HepG2 (cell line): ENCODE measurements at regions not wholly inside any gene's neighbourhood (a gene's known extent, or its start where the extent isn't known, plus 50 kb on each side); places are given as distances from the start of the nearest gene placed in this dataset.
A peak's percentile ranks its signal among the peaks of the same experiment; 100 is the strongest.
"Not testable (repeated sequence)": the region's sequence is repeated elsewhere in the genome, so short reads cannot be mapped to it uniquely, and the experiment has no call there.

Experiments used
- ATAC-seq: fragments of 200-7000 bp; cut with Tn5 transposase; 3 replicates; pipeline ENCODE4 v1.9.1; 2020; ENCODE audit warnings: mild to moderate bottlenecking, moderate library complexity
- BruUV-seq: library from RNA; stranded (reverse); fragments of 400-500 nt; replicated peaks from 2 replicates; lab custom pipeline; 2021; lab: Mats Ljungman, UMichigan
- CTCF ChIA-PET: fragments of 300-600 bp; formaldehyde crosslinking; extraction: SDS; loops from one replicate; lab custom pipeline; 2021; ENCODE audit warnings: low total read pairs, inconsistent platforms, low intra/inter-chr PET ratio; lab: Yijun Ruan, JAX
- POLR2A ChIA-PET: fragments of 350-600 bp; sonication (Branson Sonifier 250); formaldehyde crosslinking; loops from one replicate; lab custom pipeline; 2020; ENCODE audit warnings: antibody characterized with exemption, inconsistent platforms; lab: Yijun Ruan, JAX
- DNase-seq: peaks from one replicate; pipeline ENCODE4 v3.0.0-alpha.2; 2015; ENCODE audit warnings: low spot score
- FAIRE-seq: peaks from 3 replicates; lab custom pipeline; 2011; peaks lifted over from hg19 to GRCh38; lab: Jason Lieb, UNC
- H2AFZ ChIP-seq: one replicate; pipeline ENCODE4 v1.6.1; 2011; ENCODE audit warnings: low read length, inconsistent platforms
- H3K27ac ChIP-seq: fragments of 300-600 bp; 3 replicates; pipeline ENCODE4 v1.8.0; 2011; ENCODE audit warnings: mixed run types, mild to moderate bottlenecking, mixed read lengths, low read length, inconsistent platforms; ENCODE audit not compliant: insufficient read depth; ENCODE audit errors: extremely low read length
- H3K27me3 ChIP-seq, 2 experiments: fragments of 200-600 bp in 1 of 2; 2 replicates in 1 of 2; 3 replicates in 1 of 2; pipeline versions ENCODE4 v1.6.0 to v1.8.0; 2011; ENCODE audit warnings: low read length in 2 of 2, mild to moderate bottlenecking in 2 of 2, moderate library complexity in 2 of 2, inconsistent platforms in 1 of 2; ENCODE audit not compliant: insufficient read depth in 2 of 2, control insufficient read depth in 1 of 2
- H3K36me3 ChIP-seq, 2 experiments: fragments of 200-600 bp in 1 of 2; replicated peaks in 1 of 2; 2 replicates in 1 of 2; 3 replicates in 1 of 2; pipeline versions ENCODE4 v1.5.1 to v1.8.0; 2011; ENCODE audit warnings: low read length in 2 of 2, inconsistent platforms in 1 of 2; ENCODE audit not compliant: insufficient read depth in 2 of 2, control insufficient read depth in 1 of 2
- H3K4me1 ChIP-seq: 2 replicates; pipeline ENCODE4 v1.5.1; 2012; ENCODE audit warnings: low read length, inconsistent platforms; ENCODE audit not compliant: insufficient read depth
- H3K4me2 ChIP-seq: 2 replicates; pipeline ENCODE4 v1.6.0; 2011; ENCODE audit warnings: low read depth, low read length, inconsistent platforms
- H3K4me3 ChIP-seq, 3 experiments: fragments of 200-600 bp in 1 of 3; sonication (generic), shearing (Covaris generic) in 1 of 3; replicated peaks in 1 of 3; 2 replicates each; pipeline ENCODE4 v1.5.1; 2011 to 2016; ENCODE audit warnings: low read length in 3 of 3, inconsistent platforms in 2 of 3, low read depth in 2 of 3, mild to moderate bottlenecking in 2 of 3, control low read depth in 1 of 3, mixed read lengths in 1 of 3; ENCODE audit not compliant: insufficient read depth in 1 of 3
- H3K79me2 ChIP-seq: one replicate; pipeline ENCODE4 v1.6.1; 2011; ENCODE audit warnings: low read length, inconsistent platforms; ENCODE audit not compliant: insufficient read depth
- H3K9ac ChIP-seq: 2 replicates; pipeline ENCODE4 v1.6.0; 2011; ENCODE audit warnings: mild to moderate bottlenecking, low read depth, low read length, inconsistent platforms; ENCODE audit not compliant: insufficient read depth
- H3K9me3 ChIP-seq: 2 replicates; pipeline ENCODE4 v1.5.1; 2012; ENCODE audit warnings: mild to moderate bottlenecking, low read length
- H4K20me1 ChIP-seq: 2 replicates; pipeline ENCODE4 v1.6.0; 2011; ENCODE audit warnings: inconsistent platforms, mild to moderate bottlenecking, low read length, moderate library complexity; ENCODE audit not compliant: insufficient read depth
- WGBS: methylation state at CpG from one replicate; pipeline ENCODE4 v1.1.6; 2017; ENCODE audit warnings: low lambda C conversion rate; 5-methylcytosine and 5-hydroxymethylcytosine counted together
- in situ Hi-C: cut with HindIII; loops from 2 replicates; pipeline ENCODE4 v1.10.0; 2017; ENCODE audit warnings: low pct_unique_long_range_greater_than_20kb; ENCODE audit not compliant: extremely low pct_ligation_motif_present
- intact Hi-C: fragments of 100-400 bp; cut with micrococcal nuclease; formaldehyde crosslinking; loops from one replicate; pipeline ENCODE4 v1.10.0; 2022; ENCODE audit not compliant: unreplicated experiment

DNA sequence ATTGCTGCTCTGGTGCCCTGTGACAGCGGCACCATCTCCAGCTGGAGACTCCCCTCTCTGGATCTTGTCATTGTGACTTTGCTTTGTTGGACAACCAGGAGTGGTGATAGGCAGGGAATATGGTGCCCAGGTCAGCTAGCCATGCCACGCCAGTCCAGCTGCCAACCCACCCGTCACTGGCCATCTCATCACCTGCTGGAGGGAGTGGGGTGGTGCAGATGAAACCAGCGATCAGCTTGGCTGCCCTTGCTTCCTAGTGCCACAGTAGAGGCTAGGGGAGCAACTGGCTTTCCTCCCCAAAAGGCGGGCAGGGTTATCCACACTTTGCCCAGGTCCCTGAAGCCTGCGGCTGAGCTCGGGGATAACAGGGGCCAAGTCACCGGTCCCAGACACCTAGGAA lies 129.6 kb downstream of the POTEM start:
- ATAC-seq (peak; percentile 54), DNase-seq (peak; percentile 13)
- H3K27ac ChIP-seq, H3K9ac ChIP-seq, H4K20me1 ChIP-seq, H3K9me3 ChIP-seq, H3K4me1 ChIP-seq, H3K36me3 ChIP-seq, H3K27me3 ChIP-seq, H2AFZ ChIP-seq, H3K4me2 ChIP-seq, POLR2A ChIA-PET, FAIRE-seq, CTCF ChIA-PET, intact Hi-C loops, in situ Hi-C loops, H3K4me3 ChIP-seq, H3K79me2 ChIP-seq: not testable (repeated sequence)
- WGBS = 95% methylated on average over 8 of the region's 8 CpGs
- BruUV-seq = TSS peak; percentile 57

DNA sequence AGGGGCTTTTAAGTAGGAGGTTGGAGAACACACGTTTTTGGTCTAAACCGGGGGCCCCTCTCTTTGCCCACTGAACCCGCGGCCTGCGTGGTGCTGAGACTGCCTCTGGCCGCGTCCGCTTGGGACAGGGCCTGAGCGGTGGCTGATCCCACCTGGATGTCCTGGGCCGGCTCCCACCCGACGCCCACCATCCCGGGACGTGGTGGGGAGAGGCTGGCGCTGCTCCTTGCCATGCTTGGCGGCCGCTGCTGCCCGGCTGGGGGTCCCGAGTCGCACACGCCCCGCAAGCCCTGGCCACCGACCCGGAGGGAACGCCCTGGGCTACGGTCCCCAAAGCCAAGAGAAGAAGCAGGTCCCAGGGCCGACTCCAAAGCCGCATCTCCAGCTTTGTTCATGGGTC lies 130.1 kb downstream of the POTEM start:
- WGBS = 92% methylated on average over 28 of the region's 28 CpGs
- in situ Hi-C loops, H3K4me3 ChIP-seq, intact Hi-C loops, H3K79me2 ChIP-seq, H2AFZ ChIP-seq, H3K9me3 ChIP-seq, H3K27me3 ChIP-seq, BruUV-seq, H3K27ac ChIP-seq, CTCF ChIA-PET, H3K4me2 ChIP-seq, H3K36me3 ChIP-seq, H3K4me1 ChIP-seq, H3K9ac ChIP-seq, H4K20me1 ChIP-seq, POLR2A ChIA-PET, FAIRE-seq: not testable (repeated sequence)
- ATAC-seq = peak; percentile 9
- peak; percentile 1 for DNase-seq

GRCh38 chr14:19097750-19098149 lies 130.5 kb downstream of the POTEM start:
- WGBS = 97% methylated on average over 49 of the region's 49 CpGs
- H3K27me3 ChIP-seq, H3K27ac ChIP-seq, H3K4me2 ChIP-seq, H2AFZ ChIP-seq, H3K9ac ChIP-seq, intact Hi-C loops, POLR2A ChIA-PET, BruUV-seq, ATAC-seq, H3K36me3 ChIP-seq, H4K20me1 ChIP-seq, in situ Hi-C loops, FAIRE-seq, H3K79me2 ChIP-seq, H3K9me3 ChIP-seq, CTCF ChIA-PET, DNase-seq, H3K4me1 ChIP-seq, H3K4me3 ChIP-seq: not testable (repeated sequence)

DNA sequence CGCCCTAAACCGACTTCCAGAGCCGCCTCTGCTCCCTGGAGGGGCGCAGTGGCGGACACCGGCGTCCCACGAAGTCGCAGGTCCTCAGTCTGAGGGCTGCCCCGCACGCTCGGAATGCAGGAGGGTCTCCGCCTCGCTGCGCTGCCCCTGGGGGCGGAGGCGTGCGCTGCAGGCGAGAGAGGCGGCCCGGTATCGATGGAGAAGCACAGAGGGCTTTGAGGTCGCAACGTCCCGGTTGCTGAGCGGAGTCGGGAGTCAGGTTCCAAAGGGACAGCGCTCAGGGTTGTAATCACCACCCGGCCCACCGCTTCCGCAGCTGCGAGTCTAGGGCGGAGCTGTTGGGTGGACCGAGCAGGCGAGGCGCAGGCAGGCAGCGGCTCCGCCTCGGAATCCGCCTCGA lies 131.0 kb downstream of the POTEM start:
- 98% methylated on average over 22 of the region's 41 CpGs for WGBS
- H3K27me3 ChIP-seq, H2AFZ ChIP-seq, CTCF ChIA-PET, H3K79me2 ChIP-seq, H3K9me3 ChIP-seq, BruUV-seq, H3K9ac ChIP-seq, intact Hi-C loops, H3K36me3 ChIP-seq, in situ Hi-C loops, H3K4me2 ChIP-seq, H3K4me3 ChIP-seq, FAIRE-seq, H3K27ac ChIP-seq, H3K4me1 ChIP-seq, POLR2A ChIA-PET, H4K20me1 ChIP-seq, DNase-seq: not testable (repeated sequence)
- ATAC-seq = peak; percentile 24
